Keratinocyte (primary cell): ENCODE measurements at regions not wholly inside any gene's neighbourhood (a gene's known extent, or its start where the extent isn't known, plus 50 kb on each side); places are given as distances from the start of the nearest gene placed in this dataset.
"Not testable (repeated sequence)": the region's sequence is repeated elsewhere in the genome, so short reads cannot be mapped to it uniquely, and the experiment has no call there.

Experiments
- CTCF ChIP-seq, 3 experiments: IDR thresholded peaks in 1 of 3; conservative IDR thresholded peaks in 1 of 3; optimal IDR thresholded peaks in 1 of 3; 2 replicates in 2 of 3; 3 replicates in 1 of 3; pipeline versions ENCODE3 to v1.5.1; 2011; ENCODE audit warnings: low read length in 3 of 3, mild to moderate bottlenecking in 3 of 3, moderate library complexity in 2 of 3, control low read depth in 1 of 3, inconsistent platforms in 1 of 3; ENCODE audit not compliant: insufficient read depth in 2 of 3; ENCODE audit errors: extremely low read depth in 1 of 3
- EZH2 ChIP-seq: IDR thresholded peaks from one replicate; pipeline ENCODE4 v1.6.1; 2012; ENCODE audit warnings: inconsistent platforms, mild to moderate bottlenecking, low read length, moderate library complexity

DNA sequence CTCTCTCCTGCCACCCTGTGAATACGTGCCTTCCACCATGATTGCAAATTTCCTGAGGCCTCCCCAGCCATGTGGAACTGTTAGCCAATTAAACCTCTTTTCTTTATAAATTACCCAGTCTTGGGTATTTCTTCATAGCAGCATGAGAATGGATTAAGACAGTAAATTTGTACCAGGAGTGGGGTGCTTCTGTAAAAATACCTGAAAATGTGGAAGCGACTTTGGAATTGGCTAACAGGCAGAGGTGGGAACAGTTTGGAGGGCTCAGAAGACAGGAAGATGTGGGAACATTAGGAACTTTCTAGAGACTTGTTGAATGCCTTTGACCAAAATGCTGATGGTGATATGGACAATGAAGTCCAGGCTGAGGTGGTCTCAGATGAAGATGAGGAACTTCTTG is 74.3 kb upstream of the FOXE1 start:
- not testable (repeated sequence) for TF ChIP-seq CTCF (optimal IDR thresholded peaks at IDR 0.05 in 1 of 3, IDR thresholded peaks at IDR 0.05 in 1 of 3, conservative IDR thresholded peaks at IDR 0.05 in 1 of 3; ENCODE audit: extremely low read depth in 1 of 3, insufficient read depth in 2 of 3, low read length in 3 of 3); EZH2
